Neural progenitor cell (in vitro differentiated cells): ENCODE measurements at regions not wholly inside any gene's neighbourhood (a gene's known extent, or its start where the extent isn't known, plus 50 kb on each side); places are given as distances from the start of the nearest gene placed in this dataset.

Source experiments
- DNase-seq: peaks from one replicate; pipeline ENCODE4 v3.0.0-alpha.2; 2016; ENCODE audit warnings: low spot score
- H2AFZ ChIP-seq: fragments of 200-600 bp; sonication (generic); replicated peaks from 2 replicates; pipeline ENCODE4 v1.6.1; 2016; ENCODE audit warnings: antibody characterized with exemption
- H3F3A ChIP-seq: fragments of 200-600 bp; sonication (generic); 2 replicates; pipeline ENCODE4 v1.6.1; 2016; ENCODE audit warnings: antibody characterized with exemption, low read depth
- H3K27ac ChIP-seq: fragments of 200-600 bp; sonication (generic); 2 replicates; pipeline ENCODE4 v1.5.1; 2016; ENCODE audit warnings: mild to moderate bottlenecking
- H3K27me3 ChIP-seq: fragments of 200-600 bp; sonication (generic); 2 replicates; pipeline ENCODE4 v1.6.1; 2016; ENCODE audit warnings: mild to moderate bottlenecking, moderate library complexity
- H3K36me3 ChIP-seq: fragments of 200-600 bp; sonication (generic); 2 replicates; pipeline ENCODE4 v1.5.1; 2016
- H3K4me1 ChIP-seq: fragments of 200-600 bp; sonication (generic); 2 replicates; pipeline ENCODE4 v1.6.1; 2016; ENCODE audit warnings: mixed run types
- H3K4me2 ChIP-seq: fragments of 200-600 bp; sonication (generic); 2 replicates; pipeline ENCODE4 v1.6.1; 2016
- H3K4me3 ChIP-seq: fragments of 200-600 bp; sonication (generic); 2 replicates; pipeline ENCODE4 v1.5.1; 2016
- H3K79me2 ChIP-seq: fragments of 200-600 bp; sonication (generic); 2 replicates; pipeline ENCODE4 v1.6.1; 2016; ENCODE audit warnings: low read depth
- H3K9ac ChIP-seq: fragments of 200-600 bp; sonication (generic); 2 replicates; pipeline ENCODE4 v1.6.1; 2016
- H3K9me3 ChIP-seq: fragments of 200-600 bp; sonication (generic); 2 replicates; pipeline ENCODE4 v1.5.1; 2016; ENCODE audit warnings: low read depth
- H4K20me1 ChIP-seq: fragments of 200-600 bp; sonication (generic); 2 replicates; pipeline ENCODE4 v1.6.1; 2016; ENCODE audit warnings: low read depth
- H3K27ac Mint-ChIP-seq: 3 replicates; pipeline ENCODE4 v1.8.0; 2021; ENCODE audit warnings: mixed read lengths
- H3K27me3 Mint-ChIP-seq: 2 replicates; pipeline ENCODE4 v1.8.0; 2022; ENCODE audit warnings: low read depth, mild to moderate bottlenecking, inconsistent platforms, moderate library complexity, mixed read lengths; ENCODE audit not compliant: insufficient read depth
- H3K36me3 Mint-ChIP-seq: 3 replicates; pipeline ENCODE4 v1.8.0; 2021; ENCODE audit warnings: mixed read lengths
- H3K4me1 Mint-ChIP-seq: 3 replicates; pipeline ENCODE4 v1.8.0; 2021; ENCODE audit warnings: mixed read lengths
- H3K4me3 Mint-ChIP-seq: 3 replicates; pipeline ENCODE4 v1.8.0; 2021; ENCODE audit warnings: mild to moderate bottlenecking, moderate library complexity, mixed read lengths
- H3K9me3 Mint-ChIP-seq: 3 replicates; pipeline ENCODE4 v1.8.0; 2020; ENCODE audit warnings: mixed read lengths
- CTCF ChIP-seq: fragments of 200-600 bp; sonication (generic); IDR thresholded peaks from 2 replicates; pipeline ENCODE4 v1.5.1; 2017; ENCODE audit warnings: antibody characterized with exemption, mild to moderate bottlenecking
- EZH2 ChIP-seq: fragments of 200-600 bp; sonication (generic); IDR thresholded peaks from 2 replicates; pipeline ENCODE4 v1.6.1; 2017; ENCODE audit warnings: antibody characterized with exemption, mild to moderate bottlenecking, moderate library complexity
- EZH2phosphoT487 ChIP-seq: fragments of 200-600 bp; sonication (generic); IDR thresholded peaks from 2 replicates; pipeline ENCODE4 v1.6.1; 2017; ENCODE audit warnings: antibody characterized with exemption

DNA sequence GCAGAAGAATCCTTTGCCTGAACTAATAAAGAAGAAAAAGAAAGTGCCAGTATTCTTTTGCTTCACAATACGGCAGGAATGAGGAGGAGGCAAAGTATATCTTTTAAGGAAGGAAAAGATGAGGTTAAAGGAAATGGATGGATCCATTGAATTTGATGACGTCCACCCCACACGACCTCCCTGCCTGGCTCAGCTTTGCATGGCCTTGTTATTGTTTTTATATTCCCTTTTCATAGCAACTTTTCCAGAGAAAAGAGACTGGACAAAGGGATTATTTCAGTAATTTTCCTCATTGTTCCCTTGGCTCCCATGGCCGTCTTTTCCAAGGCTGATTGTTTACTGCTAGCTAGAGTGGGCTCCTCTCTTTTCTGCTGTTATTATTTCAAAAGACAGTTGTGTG lies 123.2 kb upstream of the SEL1L start:
- Mint-ChIP-seq H3K4me1 (peaks cover 25% of the 10 kb centered on the region), H3K4me3 (no peak overlapping the region), H3K27me3 (no peaks in the 10 kb centered on the region), H3K27ac (no peak overlapping the region), H3K36me3 (no peaks in the 10 kb centered on the region), H3K9me3 (no peaks in the 10 kb centered on the region)
- Histone ChIP-seq H3K79me2 (no peaks in the 10 kb centered on the region), H3K27me3 (no peaks in the 10 kb centered on the region), H3K9ac (no peak overlapping the region), H2AFZ (peak overlapping the region; percentile 13), H3K4me3 (no peak overlapping the region), H3F3A (no peaks in the 10 kb centered on the region), H3K36me3 (no peaks in the 10 kb centered on the region), H3K9me3 (no peaks in the 10 kb centered on the region), H3K4me2 (no peak overlapping the region), H3K27ac (no peak overlapping the region), H4K20me1 (no peaks in the 10 kb centered on the region), H3K4me1 (peaks cover 29% of the 10 kb centered on the region)
- DNase-seq: no peak
- TF ChIP-seq EZH2phosphoT487 (no peak), EZH2 (no peak), CTCF (no peak)

GRCh38 chr14:81662066-81662465 lies 128.4 kb upstream of the SEL1L start:
- DNase-seq: no peak
- Histone ChIP-seq H3K27me3 (no peaks in the 10 kb centered on the region), H3K4me2 (no peak overlapping the region), H3K36me3 (no peaks in the 10 kb centered on the region), H3K4me1 (peaks cover 18% of the 10 kb centered on the region), H4K20me1 (no peaks in the 10 kb centered on the region), H3F3A (no peaks in the 10 kb centered on the region), H3K79me2 (no peaks in the 10 kb centered on the region), H3K9ac (no peak overlapping the region), H2AFZ (no peak overlapping the region), H3K9me3 (no peaks in the 10 kb centered on the region), H3K4me3 (no peak overlapping the region), H3K27ac (no peak overlapping the region)
- Mint-ChIP-seq H3K4me1 (peaks cover 15% of the 10 kb centered on the region), H3K36me3 (no peaks in the 10 kb centered on the region), H3K27me3 (no peaks in the 10 kb centered on the region), H3K27ac (no peak overlapping the region), H3K9me3 (no peaks in the 10 kb centered on the region), H3K4me3 (no peak overlapping the region)
- no peak for TF ChIP-seq EZH2

DNA sequence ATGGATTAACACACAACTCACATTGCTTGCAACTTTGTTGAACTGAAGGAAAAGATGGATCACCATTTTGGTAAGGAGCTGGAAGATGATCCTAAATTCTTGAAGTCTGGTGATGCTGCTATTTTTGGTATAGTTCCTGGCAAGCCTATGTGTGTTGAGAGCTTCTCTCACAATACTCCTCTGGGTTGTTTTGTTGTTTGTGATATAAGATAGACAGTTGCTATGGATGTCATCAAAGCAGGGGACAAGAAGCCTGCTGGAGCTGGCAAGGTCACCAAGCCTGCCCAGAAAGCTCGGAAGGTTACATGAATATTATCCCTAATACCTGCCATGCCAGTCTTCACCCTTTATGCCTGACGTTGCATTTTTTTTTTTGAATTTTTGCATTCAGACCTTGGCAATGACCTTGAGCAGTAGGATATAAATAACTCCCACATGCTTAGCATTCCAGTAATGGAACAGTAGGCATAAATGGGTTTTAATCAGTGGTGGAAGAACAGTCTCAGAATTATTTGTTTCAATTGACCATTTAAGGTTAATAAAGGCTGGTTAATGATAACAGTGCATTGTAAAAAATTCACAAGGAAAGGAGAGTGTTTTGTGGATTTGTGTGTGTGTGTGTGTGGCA lies 129.0 kb upstream of the SEL1L start:
- Histone ChIP-seq H3F3A (no peaks in the 10 kb centered on the region), H3K27me3 (no peaks in the 10 kb centered on the region), H3K4me1 (peaks cover 16% of the 10 kb centered on the region), H4K20me1 (no peaks in the 10 kb centered on the region), H3K79me2 (no peaks in the 10 kb centered on the region), H3K4me3 (no peak overlapping the region), H3K9me3 (no peaks in the 10 kb centered on the region), H3K4me2 (no peak overlapping the region), H3K9ac (no peak overlapping the region), H3K36me3 (no peaks in the 10 kb centered on the region), H2AFZ (no peak overlapping the region), H3K27ac (no peak overlapping the region)
- H3K27ac Mint-ChIP-seq: no peak overlapping the region
- peaks cover 4% of the 10 kb centered on the region for H3K9me3 Mint-ChIP-seq
- peaks cover 9% of the 10 kb centered on the region for H3K4me1 Mint-ChIP-seq
- H3K27me3 Mint-ChIP-seq: no peaks in the 10 kb centered on the region
- TF ChIP-seq CTCF (no peak), EZH2phosphoT487 (no peak), EZH2 (no peak)
- DNase-seq: no peak
- H3K36me3 Mint-ChIP-seq: no peaks in the 10 kb centered on the region
- no peak overlapping the region for H3K4me3 Mint-ChIP-seq

DNA sequence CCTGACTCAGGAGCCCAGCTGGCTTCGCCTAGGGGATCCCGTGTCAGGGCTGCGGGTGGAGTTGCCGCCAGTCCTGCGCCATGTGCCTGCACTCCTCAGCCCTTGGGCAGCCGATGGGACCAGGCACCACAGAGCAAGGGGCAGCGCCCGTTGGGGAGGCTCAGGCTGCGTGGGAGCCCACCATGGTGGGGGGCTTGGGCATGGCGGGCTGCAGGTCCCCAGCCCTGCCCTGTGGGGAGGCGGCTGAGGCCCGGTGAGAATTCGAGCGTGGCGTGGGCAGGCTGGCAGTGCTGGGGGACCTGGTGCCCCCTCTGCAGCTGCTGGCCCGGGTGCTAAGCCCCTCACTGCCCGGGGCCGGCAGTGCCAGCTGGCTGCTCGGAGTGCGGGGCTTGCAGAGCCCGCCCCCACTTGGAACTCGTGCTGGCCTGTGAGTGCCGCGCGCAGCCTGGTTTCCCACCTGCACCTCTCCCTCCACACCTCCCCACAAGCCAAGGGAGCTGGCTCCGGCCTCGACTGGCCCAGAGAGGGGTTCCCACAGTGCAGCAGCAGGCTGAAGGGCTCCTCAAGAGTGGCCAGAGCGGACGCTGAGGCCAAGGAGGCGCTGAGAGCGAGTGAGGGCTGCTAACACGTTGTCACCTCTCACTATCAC lies 135.1 kb upstream of the SEL1L start:
- H3K27me3 Mint-ChIP-seq: no peaks in the 10 kb centered on the region

More for the DNA sequence above, 135.1 kb upstream of the SEL1L start:
- H3K9me3 Mint-ChIP-seq: peaks cover 16% of the 10 kb centered on the region
- Histone ChIP-seq H3K27ac (no peak overlapping the region), H4K20me1 (no peaks in the 10 kb centered on the region), H3K9me3 (no peaks in the 10 kb centered on the region), H2AFZ (no peak overlapping the region), H3F3A (no peaks in the 10 kb centered on the region), H3K4me2 (no peak overlapping the region), H3K9ac (no peak overlapping the region), H3K27me3 (no peaks in the 10 kb centered on the region), H3K4me1 (no peaks in the 10 kb centered on the region), H3K79me2 (no peaks in the 10 kb centered on the region), H3K36me3 (no peaks in the 10 kb centered on the region), H3K4me3 (no peak overlapping the region)
- no peak for DNase-seq
- H3K4me3 Mint-ChIP-seq: no peak overlapping the region
- H3K4me1 Mint-ChIP-seq: no peaks in the 10 kb centered on the region
- TF ChIP-seq EZH2 (no peak), EZH2phosphoT487 (no peak), CTCF (no peak)
- H3K36me3 Mint-ChIP-seq: no peaks in the 10 kb centered on the region
- H3K27ac Mint-ChIP-seq: no peak overlapping the region
